ENCODE measurements at regions not wholly inside any gene's neighbourhood (a gene's known extent, or its start where the extent isn't known, plus 50 kb on each side); places are given as distances from the start of the nearest gene placed in this dataset.

DNA sequence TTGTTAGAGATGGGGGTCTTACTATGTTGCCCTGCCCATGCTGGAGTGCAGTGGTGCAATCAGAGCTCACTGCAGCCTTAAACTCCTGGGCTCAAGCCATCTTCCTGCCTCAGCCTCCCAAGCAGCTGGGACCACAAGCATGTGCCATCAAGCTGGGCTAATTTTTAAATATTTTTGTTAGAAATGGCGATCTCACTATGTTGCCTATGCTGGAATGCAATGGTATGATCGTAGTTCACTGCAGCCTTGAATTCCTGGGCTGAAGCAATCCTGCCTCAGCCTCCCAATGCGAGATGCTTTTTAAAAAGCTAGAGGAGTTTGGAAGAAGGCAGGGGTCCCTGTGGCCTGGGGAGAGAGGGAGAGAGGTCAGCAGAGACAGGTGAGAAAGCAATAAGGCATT lies 600.1 kb upstream of the AUTS2 start (continued):
- TF ChIP-seq, protein P1, sequence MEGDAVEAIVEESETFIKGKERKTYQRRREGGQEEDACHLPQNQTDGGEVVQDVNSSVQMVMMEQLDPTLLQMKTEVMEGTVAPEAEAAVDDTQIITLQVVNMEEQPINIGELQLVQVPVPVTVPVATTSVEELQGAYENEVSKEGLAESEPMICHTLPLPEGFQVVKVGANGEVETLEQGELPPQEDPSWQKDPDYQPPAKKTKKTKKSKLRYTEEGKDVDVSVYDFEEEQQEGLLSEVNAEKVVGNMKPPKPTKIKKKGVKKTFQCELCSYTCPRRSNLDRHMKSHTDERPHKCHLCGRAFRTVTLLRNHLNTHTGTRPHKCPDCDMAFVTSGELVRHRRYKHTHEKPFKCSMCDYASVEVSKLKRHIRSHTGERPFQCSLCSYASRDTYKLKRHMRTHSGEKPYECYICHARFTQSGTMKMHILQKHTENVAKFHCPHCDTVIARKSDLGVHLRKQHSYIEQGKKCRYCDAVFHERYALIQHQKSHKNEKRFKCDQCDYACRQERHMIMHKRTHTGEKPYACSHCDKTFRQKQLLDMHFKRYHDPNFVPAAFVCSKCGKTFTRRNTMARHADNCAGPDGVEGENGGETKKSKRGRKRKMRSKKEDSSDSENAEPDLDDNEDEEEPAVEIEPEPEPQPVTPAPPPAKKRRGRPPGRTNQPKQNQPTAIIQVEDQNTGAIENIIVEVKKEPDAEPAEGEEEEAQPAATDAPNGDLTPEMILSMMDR (conservative IDR thresholded peaks at IDR 0.05; ENCODE audit: low read depth in 2 of 2), result no peak
- TF ChIP-seq CREB1 (CRISPR knock-in tag; IDR thresholded peaks at IDR 0.05; ENCODE audit: low read depth) (no peak), EZH2 (IDR thresholded peaks at IDR 0.05; ENCODE audit: low read depth, unreplicated experiment) (no peak), NANOG (IDR thresholded peaks at IDR 0.05; ENCODE audit: borderline replicate concordance) (no peak)

DNA sequence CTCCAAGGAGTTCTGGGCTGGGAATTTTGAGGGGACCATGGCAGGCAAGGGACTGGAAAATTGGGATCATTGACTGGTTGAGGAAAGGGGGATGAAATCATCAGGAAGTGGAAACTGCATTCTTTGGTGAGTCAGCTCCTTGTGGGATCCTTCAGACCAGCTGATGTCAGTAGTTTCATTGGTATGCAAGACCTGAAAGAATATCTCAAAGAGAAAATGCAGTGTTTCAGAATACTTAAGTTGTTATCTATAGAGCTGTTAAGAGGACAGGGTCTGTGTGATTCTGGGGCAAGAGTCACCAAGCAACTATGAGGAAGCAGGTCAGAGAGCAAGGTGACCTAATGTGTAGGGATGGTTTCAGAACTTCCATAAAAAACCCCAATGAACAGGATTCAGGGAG lies 595.9 kb upstream of the AUTS2 start:
- H3K4me2 ChIP-seq, result no peak overlapping the region
- no peak for TF ChIP-seq NANOG (IDR thresholded peaks at IDR 0.05; ENCODE audit: borderline replicate concordance)
- TF ChIP-seq, protein P2, sequence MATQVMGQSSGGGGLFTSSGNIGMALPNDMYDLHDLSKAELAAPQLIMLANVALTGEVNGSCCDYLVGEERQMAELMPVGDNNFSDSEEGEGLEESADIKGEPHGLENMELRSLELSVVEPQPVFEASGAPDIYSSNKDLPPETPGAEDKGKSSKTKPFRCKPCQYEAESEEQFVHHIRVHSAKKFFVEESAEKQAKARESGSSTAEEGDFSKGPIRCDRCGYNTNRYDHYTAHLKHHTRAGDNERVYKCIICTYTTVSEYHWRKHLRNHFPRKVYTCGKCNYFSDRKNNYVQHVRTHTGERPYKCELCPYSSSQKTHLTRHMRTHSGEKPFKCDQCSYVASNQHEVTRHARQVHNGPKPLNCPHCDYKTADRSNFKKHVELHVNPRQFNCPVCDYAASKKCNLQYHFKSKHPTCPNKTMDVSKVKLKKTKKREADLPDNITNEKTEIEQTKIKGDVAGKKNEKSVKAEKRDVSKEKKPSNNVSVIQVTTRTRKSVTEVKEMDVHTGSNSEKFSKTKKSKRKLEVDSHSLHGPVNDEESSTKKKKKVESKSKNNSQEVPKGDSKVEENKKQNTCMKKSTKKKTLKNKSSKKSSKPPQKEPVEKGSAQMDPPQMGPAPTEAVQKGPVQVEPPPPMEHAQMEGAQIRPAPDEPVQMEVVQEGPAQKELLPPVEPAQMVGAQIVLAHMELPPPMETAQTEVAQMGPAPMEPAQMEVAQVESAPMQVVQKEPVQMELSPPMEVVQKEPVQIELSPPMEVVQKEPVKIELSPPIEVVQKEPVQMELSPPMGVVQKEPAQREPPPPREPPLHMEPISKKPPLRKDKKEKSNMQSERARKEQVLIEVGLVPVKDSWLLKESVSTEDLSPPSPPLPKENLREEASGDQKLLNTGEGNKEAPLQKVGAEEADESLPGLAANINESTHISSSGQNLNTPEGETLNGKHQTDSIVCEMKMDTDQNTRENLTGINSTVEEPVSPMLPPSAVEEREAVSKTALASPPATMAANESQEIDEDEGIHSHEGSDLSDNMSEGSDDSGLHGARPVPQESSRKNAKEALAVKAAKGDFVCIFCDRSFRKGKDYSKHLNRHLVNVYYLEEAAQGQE (IDR thresholded peaks at IDR 0.05; ENCODE audit: unreplicated experiment), result no peak
- TF ChIP-seq, protein P3, sequence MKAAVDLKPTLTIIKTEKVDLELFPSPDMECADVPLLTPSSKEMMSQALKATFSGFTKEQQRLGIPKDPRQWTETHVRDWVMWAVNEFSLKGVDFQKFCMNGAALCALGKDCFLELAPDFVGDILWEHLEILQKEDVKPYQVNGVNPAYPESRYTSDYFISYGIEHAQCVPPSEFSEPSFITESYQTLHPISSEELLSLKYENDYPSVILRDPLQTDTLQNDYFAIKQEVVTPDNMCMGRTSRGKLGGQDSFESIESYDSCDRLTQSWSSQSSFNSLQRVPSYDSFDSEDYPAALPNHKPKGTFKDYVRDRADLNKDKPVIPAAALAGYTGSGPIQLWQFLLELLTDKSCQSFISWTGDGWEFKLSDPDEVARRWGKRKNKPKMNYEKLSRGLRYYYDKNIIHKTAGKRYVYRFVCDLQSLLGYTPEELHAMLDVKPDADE (IDR thresholded peaks at IDR 0.05), result no peak
- TF ChIP-seq POLR2AphosphoS5 (IDR thresholded peaks at IDR 0.05; ENCODE audit: low read depth), result no peak
- TF ChIP-seq EZH2 (IDR thresholded peaks at IDR 0.05; ENCODE audit: low read depth, unreplicated experiment), result no peak
- TF ChIP-seq, protein P1 (conservative IDR thresholded peaks at IDR 0.05; ENCODE audit: low read depth in 2 of 2), result no peak
- no peak for TF ChIP-seq STAT1 (IDR thresholded peaks at IDR 0.05; ENCODE audit: unreplicated experiment)
- no peak for TF ChIP-seq EZH2phosphoT487 (IDR thresholded peaks at IDR 0.05; ENCODE audit: unreplicated experiment)
- TF ChIP-seq ZNF114 (CRISPR knock-in tag; IDR thresholded peaks at IDR 0.05), result no peak
- TF ChIP-seq CREB1 (CRISPR knock-in tag; IDR thresholded peaks at IDR 0.05; ENCODE audit: low read depth), result no peak

More for the DNA sequence above, 595.9 kb upstream of the AUTS2 start:
- H3K36me3 Mint-ChIP-seq (ENCODE audit: low read depth), result peaks cover 51% of the 10 kb centered on the region
- ATAC-seq (no peak), DNase-seq (ENCODE audit: low spot score) (no peak)
- Histone ChIP-seq H3K27ac (ENCODE audit: low read depth) (no peak overlapping the region), H3K36me3 (ENCODE audit: insufficient read depth) (no peaks in the 10 kb centered on the region), H3K27me3 (ENCODE audit: insufficient read depth) (no peaks in the 10 kb centered on the region), H3K79me2 (replicated peaks; ENCODE audit: insufficient read depth) (no peaks in the 10 kb centered on the region), H4K20me1 (replicated peaks; ENCODE audit: insufficient read depth) (no peaks in the 10 kb centered on the region), H3K4me1 (ENCODE audit: insufficient read depth) (no peaks in the 10 kb centered on the region), H3K4me3 (no peak overlapping the region), H2AFZ (no peak overlapping the region), H3K9me2 (ENCODE audit: insufficient read depth) (no peaks in the 10 kb centered on the region), H3F3A (replicated peaks; ENCODE audit: low read depth) (no peaks in the 10 kb centered on the region)
- no peak overlapping the region for H3K4me3 Mint-ChIP-seq
- H3K9me3 Mint-ChIP-seq, result peaks cover 100% of the 10 kb centered on the region
- no peak overlapping the region for H3K27ac Mint-ChIP-seq
- no peaks in the 10 kb centered on the region for H3K4me1 Mint-ChIP-seq
- H3K27me3 Mint-ChIP-seq (ENCODE audit: insufficient read depth, low read depth, poor library complexity), result peaks cover 4% of the 10 kb centered on the region
